GM13977 (cell line): ENCODE measurements at regions not wholly inside any gene's neighbourhood (a gene's known extent, or its start where the extent isn't known, plus 50 kb on each side); places are given as distances from the start of the nearest gene placed in this dataset.

ENCODE experiments used
- DNase-seq: peaks from one replicate; pipeline ENCODE4 v3.0.0; 2012; ENCODE audit warnings: low spot score
- CTCF ChIP-seq: IDR thresholded peaks from 2 replicates; pipeline ENCODE4 v1.5.1; 2012; ENCODE audit warnings: mild to moderate bottlenecking, control low read depth; ENCODE audit not compliant: insufficient read depth; ENCODE audit errors: extremely low read depth, missing control alignments
- in situ Hi-C: fragments of 300-500 bp; cut with MboI; formaldehyde crosslinking; loops from one replicate; pipeline ENCODE4 v1.12.0; 2022; ENCODE audit warnings: low sequenced_read_pairs, low pct_unique_long_range_greater_than_20kb, mixed read lengths, inconsistent platforms; ENCODE audit not compliant: unreplicated experiment

GRCh38 chr9:36760667-36761420 is 188.1 kb downstream of the MELK start:
- in situ Hi-C loops: no loop called here
- no peak for DNase-seq
- no peak for TF ChIP-seq CTCF

GRCh38 chr9:36762958-36763357 is 190.3 kb downstream of the MELK start:
- in situ Hi-C loops: no loop called here
- no peak for DNase-seq
- no peak for TF ChIP-seq CTCF

- no peak for TF ChIP-seq CTCF
- in situ Hi-C loops: no loop called here
- DNase-seq: no peak
Measured at GRCh38 chr9:36763778-36764177, 191.1 kb downstream of the MELK start.

- DNase-seq: no peak
- TF ChIP-seq CTCF: no peak
- in situ Hi-C loops: no loop called here
Measured at GRCh38 chr9:36764364-36765076, 191.8 kb downstream of the MELK start.

- in situ Hi-C loops: no loop called here
- TF ChIP-seq CTCF: no peak
- no peak for DNase-seq
Measured at GRCh38 chr9:36765077-36765390, 192.3 kb downstream of the MELK start.

GRCh38 chr9:36765468-36766341 is 193.0 kb downstream of the MELK start:
- TF ChIP-seq CTCF: no peak
- in situ Hi-C loops: no loop called here
- peak; percentile 95 for DNase-seq
